HFF-Myc (cell line): ENCODE measurements at regions not wholly inside any gene's neighbourhood (a gene's known extent, or its start where the extent isn't known, plus 50 kb on each side); places are given as distances from the start of the nearest gene placed in this dataset.

Source experiments
- DNase-seq: peaks from one replicate; pipeline ENCODE4 v3.0.0-alpha.2; 2011; ENCODE audit warnings: low read depth; ENCODE audit errors: extremely low read depth
- H3K4me3 ChIP-seq: replicated peaks from 2 replicates; pipeline ENCODE4 v1.5.1; 2011; ENCODE audit warnings: low read depth, mild to moderate bottlenecking, control low read depth, low read length
- TF ChIP-seq, protein P1 (sequence below): IDR thresholded peaks from 2 replicates; pipeline ENCODE4 v1.5.1; 2012; ENCODE audit warnings: mild to moderate bottlenecking, low read depth, low read length, control low read depth; ENCODE audit errors: missing control alignments

DNA sequence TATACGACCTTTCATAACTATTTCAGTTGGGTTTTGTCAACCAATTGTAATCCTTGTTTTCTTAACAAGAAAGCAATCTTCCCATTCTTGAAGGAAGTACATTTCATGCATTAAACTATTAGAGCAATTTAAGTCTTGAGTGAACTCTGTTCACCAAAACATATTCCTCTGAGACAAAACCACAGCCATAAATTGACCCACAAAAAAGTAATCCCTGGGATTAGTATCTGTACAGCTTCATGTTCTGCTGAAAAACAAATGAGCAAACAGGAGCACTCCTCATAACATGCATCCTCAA is 207.0 kb upstream of the PDE5A start:
- TF ChIP-seq, protein P1, sequence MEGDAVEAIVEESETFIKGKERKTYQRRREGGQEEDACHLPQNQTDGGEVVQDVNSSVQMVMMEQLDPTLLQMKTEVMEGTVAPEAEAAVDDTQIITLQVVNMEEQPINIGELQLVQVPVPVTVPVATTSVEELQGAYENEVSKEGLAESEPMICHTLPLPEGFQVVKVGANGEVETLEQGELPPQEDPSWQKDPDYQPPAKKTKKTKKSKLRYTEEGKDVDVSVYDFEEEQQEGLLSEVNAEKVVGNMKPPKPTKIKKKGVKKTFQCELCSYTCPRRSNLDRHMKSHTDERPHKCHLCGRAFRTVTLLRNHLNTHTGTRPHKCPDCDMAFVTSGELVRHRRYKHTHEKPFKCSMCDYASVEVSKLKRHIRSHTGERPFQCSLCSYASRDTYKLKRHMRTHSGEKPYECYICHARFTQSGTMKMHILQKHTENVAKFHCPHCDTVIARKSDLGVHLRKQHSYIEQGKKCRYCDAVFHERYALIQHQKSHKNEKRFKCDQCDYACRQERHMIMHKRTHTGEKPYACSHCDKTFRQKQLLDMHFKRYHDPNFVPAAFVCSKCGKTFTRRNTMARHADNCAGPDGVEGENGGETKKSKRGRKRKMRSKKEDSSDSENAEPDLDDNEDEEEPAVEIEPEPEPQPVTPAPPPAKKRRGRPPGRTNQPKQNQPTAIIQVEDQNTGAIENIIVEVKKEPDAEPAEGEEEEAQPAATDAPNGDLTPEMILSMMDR = no peak
- DNase-seq = no peak
- H3K4me3 ChIP-seq = no peak overlapping the region

DNA sequence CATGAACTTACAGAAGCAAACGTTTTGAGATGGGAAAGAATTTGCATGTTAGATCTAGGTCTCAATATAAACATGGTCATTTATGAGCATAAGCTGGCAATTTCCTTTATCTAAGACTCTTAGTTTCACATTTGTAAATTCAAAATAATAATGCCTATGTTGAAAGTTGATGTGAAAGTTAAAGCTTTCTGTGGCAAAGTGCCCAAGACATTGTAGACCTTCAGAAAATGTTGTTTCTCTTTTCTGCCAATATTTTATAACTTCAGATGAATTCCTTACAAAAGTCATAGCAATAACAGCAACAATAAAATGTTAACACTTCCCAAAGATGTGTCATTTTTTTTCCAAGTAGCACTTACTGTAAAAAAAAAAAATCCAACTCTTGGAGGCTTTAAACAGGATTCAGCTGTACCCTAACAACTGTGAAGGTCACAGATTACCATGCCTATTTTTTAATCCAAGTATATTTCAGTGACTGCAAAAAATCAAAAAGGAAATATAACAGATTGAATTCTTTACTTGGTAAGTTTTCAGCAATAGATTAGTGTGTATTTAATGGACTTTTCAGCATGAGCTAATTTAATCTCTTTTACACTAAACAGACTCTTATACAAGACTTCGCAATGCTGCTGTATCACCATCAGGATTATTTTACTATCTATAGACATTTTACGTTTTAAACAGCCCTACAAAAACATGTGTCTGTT is 206.5 kb upstream of the PDE5A start:
- H3K4me3 ChIP-seq = no peak overlapping the region
- TF ChIP-seq, protein P1 = no peak
- DNase-seq = no peak

DNA sequence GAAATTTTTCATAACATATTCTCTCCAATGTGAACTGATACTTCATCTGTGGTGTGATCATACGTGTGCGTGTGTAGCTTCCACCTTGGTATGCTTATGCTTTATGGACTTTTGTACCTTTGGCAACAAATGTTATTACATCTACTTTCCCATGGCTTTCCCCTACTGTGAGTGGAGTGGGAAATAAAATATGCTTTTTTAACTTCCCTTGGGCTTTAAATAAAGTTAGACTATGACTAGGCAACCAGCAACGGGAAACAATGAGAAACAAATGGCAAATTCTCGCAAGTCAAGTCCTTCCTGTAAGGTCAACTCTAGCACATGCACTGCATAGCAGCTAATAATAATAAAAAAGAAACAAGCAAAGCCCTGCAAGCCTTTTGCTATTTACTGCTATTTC is 205.0 kb upstream of the PDE5A start:
- DNase-seq = no peak
- no peak overlapping the region for H3K4me3 ChIP-seq
- TF ChIP-seq, protein P1 = no peak

DNA sequence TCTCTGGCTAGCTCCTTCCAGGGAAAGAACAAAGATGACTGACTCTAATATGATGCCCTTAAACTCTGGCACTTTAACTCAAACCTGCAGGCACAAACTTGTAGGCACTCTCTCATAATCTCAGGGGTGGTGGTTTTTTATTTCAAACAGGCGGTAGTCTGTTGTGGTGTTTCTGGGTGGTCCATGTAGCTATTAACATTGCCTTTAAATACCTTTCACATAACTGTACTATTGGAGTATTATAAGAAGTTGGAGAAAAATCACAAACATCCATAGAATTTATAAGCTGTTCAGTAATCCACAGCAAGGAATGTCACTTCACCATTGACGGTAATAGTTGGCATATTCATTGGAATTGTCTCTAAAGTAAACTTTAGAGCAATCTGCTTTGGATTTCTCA is 204.2 kb upstream of the PDE5A start:
- H3K4me3 ChIP-seq = no peak overlapping the region
- TF ChIP-seq, protein P1 = no peak
- no peak for DNase-seq

DNA sequence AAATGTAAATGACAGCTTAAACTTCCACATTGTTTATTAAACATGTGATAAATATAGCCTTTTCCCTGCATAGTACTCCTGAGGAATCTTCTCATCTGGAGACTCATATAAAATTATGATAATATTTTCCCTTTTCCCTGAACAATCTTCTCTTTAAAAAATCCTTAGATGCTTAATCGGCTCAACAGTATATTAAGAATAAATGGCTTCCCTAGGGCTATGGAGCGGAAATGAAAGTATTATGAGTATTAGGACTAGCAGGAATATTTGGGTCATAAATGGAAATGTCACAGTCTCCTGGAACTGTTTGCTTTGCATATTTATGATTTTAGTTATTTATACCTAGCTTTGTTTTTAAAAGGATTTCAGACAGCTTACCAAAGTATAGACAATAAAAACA is 200.7 kb upstream of the PDE5A start:
- TF ChIP-seq, protein P1 = no peak
- DNase-seq = no peak
- no peak overlapping the region for H3K4me3 ChIP-seq

DNA sequence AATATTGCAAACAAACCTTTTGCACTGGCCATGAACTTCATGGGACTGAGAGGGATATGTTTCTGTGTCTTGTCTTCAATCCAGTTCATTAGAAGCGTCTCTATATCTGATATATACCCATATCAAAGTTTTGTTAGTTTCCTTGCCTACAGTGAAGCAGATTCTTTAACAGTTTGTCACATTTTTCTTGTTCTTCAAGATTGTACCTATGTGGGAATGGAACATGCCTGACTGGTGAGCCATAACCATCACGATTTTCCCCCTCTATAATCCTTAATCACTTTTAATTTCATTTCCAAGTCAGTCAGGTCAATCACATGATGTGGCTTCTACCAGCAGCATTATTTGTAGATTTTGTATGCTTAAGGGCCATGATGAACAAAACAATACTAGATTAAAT is 197.1 kb upstream of the PDE5A start:
- DNase-seq = no peak
- H3K4me3 ChIP-seq = no peak overlapping the region
- TF ChIP-seq, protein P1 = no peak

DNA sequence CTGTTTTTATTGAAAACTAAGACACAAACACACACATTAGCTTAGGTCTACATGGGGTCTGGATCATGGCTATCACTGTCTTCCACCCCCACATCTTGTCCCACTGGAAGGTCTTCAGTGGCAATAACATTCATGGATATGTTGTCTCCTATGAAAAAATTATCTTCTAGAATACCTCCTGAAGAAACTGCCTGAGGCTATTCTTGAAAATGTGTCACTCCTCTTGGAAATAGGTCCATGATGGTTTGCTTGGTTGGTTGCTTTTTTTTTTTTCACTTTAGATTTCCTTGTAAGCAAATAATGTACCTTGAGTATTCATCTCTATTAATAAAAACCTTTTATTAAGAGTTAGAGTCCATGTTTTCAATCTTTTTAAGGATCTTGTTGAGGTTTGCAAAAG is 195.3 kb upstream of the PDE5A start:
- TF ChIP-seq, protein P1 = no peak
- no peak for DNase-seq
- H3K4me3 ChIP-seq = no peak overlapping the region
